CMK (cell line): ENCODE measurements at regions not wholly inside any gene's neighbourhood (a gene's known extent, or its start where the extent isn't known, plus 50 kb on each side); places are given as distances from the start of the nearest gene placed in this dataset.
"Not testable (repeated sequence)": the region's sequence is repeated elsewhere in the genome, so short reads cannot be mapped to it uniquely, and the experiment has no call there.

ENCODE experiments used
- DNase-seq: peaks from one replicate; pipeline ENCODE4 v3.0.0-alpha.2; 2010; ENCODE audit warnings: low read depth

DNA sequence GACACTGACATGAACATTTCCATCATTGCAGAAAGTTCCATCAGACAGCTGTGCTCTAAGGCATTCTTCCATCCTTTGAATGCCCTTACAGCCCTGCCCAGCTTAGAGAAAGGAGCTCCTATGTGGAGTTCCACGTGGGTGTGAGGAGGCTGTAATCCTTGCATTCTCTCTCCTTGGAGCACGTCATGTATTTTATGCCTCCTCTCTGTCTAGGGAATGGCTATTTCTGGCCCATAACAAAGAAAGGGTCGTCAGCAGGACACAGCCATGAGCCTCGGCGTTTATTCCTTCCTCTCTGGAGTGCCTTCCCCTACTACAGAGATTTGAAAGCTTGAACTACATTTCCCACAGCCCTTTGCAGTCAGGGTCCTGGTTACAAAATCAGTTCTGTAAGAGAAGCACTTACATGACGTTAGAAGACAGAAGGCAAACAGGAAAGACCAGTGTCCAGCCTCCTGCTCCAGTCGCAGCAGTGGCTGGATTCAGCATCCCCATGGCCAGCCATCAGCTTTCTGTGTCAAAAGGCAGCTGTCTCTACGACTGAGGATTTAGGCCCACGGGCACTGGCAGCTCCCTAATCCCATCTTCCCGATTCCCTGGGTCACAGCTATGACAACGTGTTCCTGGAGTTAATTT lies 234.9 kb downstream of the TFCP2L1 start:
- DNase-seq: no peak

DNA sequence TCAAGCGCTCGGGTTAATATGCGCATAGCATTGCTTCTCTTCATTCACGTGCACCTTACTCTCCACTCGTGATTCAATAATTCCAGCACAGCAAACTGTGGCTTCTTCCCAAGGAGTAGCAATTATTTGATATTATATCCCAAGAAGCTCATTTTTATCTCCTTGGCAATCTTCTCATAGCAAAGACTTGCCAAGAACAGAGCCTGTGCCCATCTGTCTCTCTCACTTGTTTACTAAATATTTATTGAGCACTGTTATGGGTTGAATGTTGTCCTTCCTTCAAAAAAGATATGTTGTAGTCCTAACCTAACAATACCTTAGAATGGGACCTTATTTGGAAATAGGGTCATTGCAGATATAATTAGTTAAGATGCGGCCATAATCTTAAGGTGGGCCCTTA lies 233.7 kb downstream of the TFCP2L1 start:
- no peak for DNase-seq

DNA sequence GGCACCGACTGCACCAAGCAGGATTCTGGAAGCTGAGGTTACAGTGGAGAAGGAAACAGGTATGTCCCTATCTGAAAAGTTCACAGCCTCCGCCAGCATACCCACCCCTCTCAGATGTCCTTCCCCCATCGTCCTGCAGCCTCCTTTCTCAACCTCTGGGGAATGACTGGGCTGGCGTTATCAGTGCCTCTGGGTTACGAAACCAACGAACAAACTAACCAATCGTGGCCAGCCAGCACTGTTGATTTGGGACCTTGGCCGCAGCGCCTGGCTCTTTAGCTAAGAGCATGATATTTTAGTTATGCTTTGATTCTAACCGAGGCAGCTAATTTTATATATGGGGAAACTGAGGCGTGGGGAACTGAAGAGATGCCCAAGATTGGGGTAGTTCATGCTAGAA lies 233.0 kb downstream of the TFCP2L1 start:
- no peak for DNase-seq

DNA sequence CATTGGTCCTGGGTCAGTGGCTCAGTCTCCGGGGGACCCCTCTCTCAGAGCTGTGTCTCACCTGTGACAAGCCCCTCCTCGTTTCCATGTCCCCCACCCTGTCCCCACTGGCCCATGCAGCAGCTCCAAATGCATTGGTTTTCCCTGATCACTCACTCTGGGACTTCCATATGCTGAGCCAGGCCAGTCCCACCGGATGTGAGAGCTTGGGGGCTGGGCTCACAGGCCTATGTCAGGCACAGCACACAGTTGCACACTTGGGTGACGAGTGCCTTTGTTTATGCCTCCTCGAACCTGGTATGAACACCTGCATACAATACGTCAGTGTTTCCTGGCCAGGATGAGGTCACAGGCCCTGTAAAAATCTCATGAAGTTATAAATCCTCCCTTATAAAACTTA lies 232.5 kb downstream of the TFCP2L1 start:
- no peak for DNase-seq

DNA sequence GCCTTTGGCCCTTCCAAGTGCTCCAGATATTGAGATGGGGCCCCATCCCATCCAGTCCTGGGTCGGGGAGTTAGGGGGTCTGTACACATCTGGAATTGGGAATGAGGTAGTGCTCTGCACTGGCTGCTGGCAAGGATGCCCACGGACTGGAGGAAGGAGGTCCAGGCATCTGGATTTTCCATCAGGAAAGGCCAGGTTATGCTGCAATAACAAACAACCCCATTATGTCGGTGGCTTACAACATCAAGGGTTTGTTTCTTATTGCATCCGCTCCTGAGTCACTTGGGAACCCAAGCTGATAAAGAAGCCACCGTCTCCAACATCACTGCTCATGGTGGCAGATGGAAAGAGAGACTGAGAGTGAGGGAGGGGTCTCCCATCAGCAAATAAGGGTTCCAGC lies 229.9 kb downstream of the TFCP2L1 start:
- no peak for DNase-seq

DNA sequence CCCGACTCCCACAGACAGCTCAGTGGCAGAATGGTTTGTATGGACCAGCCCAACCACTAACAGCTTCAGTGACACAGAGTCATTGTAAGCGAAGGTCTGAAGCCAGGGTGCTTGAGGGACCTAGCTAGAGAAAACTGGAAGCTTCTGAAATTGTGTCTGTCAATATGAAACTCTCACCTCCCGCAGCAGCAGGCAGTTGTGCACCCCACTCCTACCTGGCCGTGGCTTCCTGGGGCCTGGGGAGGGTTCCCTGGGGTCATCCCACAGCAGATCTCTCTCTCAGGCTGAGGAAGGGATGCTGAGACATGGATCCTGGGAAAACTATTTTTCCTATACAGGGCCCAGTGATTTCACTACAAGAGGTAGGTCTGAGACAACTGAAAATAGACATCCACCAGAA lies 229.5 kb downstream of the TFCP2L1 start:
- no peak for DNase-seq

DNA sequence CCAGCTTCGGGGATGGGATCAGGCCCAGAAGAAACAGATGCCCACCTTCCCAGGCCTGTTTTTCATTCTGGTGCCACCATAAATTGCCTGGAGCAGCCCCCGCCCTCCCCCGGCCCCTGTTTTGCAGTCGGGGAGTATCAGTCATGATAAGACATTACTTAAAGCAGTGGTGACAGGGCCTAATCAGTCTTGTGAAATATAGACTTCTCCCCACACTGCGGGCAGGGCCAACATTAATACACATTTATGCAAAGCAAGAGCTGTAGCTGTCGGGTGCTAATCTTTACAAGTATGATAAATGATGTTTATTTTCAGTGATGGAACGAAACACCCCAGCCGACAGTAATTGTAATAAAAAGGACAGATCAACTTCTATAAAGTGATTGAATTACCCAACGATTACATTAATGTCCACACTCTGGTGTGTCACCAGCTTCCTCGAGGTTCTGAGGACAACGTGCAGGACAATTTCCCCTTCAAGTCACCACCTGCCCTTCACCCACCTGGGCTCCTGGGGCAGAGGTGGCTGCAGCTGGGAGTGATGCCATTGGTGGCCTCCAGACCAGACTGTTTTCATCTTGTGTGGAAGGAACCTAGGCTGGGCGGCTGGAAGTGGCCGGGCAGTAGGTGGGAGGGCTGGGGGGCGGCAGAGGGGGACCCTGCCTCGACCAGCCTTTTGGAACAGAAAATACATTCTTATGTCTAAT lies 226.0 kb downstream of the TFCP2L1 start:
- no peak for DNase-seq

DNA sequence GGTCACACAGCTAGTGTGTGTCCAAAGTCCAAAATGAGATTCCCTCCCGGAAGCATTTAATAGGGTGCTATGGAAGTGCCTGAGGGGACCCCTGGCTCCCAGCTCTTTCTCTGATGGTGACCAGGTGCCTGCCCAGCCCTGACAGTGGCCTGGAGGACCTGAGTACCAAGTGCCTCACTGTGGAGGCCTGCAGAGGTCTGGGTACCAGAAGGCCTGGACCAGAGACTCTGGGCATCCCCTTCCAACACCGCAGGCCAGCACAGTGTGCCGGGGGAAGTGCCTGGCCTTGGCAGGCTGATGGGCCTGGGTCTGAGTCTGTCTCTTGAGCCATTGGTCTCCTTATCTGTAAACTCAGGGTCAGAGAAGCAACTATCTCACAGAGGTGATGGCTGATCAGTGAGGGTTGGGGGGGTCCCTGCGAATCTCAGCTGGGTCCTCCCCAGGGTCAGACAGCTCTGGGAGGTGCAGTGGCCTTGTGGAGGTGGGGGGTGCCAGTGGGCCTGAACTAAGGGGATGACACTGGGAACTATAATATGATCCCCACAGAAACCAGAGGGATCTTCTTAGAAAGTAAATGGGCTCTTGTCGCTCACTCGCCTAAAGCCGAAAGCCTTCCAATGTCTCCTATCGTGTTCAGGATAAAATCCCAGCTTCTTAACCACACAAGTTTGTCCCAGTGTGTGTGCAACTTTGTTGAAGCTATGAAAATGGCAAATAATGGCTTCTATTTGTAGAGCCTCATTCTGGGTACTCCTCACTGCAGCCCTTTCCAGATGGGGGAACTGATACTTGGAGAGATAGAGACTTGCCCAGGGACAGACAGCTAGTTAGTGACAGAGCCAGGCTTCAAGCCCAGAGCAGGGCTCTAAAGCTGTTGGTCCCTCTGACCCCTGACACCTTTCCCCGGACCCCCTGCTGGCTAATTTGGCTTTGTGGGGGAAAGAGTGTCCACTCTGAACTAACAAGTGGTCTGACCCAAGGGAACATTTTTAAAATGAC lies 225.1 kb downstream of the TFCP2L1 start:
- no peak for DNase-seq

DNA sequence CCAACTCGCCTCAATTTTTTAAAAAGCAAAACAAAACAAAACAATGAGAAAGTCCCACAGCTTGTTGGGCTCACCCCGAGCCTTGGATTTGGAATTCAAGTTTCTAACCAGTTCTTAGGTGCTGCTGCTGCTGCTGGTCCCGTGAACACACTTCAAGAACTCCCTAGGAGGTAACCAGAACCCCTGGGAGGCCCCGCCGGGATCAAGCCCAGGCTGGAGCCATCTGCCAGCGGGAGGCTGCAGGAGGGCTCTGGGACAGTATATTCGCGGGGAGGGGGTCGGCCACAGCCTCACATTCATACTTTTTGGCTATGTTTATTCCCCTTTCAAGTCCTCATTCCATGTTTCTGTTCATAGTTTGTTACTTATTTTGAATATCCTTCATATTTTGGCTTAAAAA lies 223.4 kb downstream of the TFCP2L1 start:
- no peak for DNase-seq

DNA sequence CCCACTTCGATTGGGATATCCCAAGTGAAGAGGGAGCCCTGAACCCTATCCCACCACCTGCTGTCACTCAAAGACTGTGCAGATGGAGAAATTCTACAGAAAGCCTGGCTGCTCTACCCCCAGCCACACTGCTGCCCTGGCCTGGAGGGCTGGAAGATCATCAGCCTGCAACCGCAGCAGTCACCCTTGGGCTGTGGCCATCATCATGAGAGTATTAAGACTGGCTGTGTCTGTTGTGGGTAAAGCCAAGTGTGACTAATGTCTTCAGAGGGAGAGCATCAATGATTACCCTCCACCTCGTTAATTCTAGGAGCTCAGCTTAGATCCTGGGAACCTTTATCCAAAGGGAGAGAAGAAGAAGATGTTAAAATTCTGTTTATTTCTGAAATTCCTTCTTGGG lies 221.5 kb downstream of the TFCP2L1 start:
- DNase-seq: no peak

DNA sequence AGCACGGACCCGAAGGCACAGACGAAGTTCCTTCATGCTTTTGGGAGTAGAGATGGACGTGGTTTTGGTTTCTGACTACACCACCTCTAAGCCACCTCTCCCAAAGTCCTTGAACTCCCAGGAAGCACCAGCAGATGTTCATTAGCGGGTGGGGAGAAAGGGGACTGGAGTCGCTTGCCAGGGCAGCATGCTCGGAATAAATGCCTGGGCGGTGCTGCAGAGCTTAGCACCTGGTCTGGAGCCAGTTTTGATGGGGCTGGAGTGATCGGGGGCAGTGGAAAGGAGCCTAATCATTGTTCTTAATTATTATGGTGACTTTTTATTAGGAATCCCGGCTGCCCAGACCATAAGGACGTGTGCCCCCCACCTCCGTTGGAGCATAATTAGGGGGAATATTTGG lies 220.8 kb downstream of the TFCP2L1 start:
- DNase-seq: no peak

DNA sequence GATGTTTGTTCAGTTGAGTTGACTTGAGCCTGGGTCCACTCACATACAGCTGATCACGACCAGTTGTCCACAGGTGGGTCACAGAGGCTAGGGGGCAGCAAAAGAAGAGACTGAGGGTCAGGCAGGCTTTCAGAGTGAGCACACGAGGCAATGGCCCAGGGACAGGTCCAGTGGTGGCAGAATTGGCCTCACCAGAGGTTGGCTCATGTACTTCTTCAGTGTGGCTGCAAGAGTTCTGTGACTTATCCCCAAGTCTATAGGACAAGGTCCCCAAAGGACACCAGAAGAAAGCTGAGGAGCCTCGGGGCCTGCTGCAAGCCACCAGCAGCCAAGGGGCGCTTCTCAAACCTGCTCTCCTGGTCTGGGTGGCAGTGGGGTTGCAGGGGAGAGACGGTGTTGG lies 219.8 kb downstream of the TFCP2L1 start:
- DNase-seq: no peak

DNA sequence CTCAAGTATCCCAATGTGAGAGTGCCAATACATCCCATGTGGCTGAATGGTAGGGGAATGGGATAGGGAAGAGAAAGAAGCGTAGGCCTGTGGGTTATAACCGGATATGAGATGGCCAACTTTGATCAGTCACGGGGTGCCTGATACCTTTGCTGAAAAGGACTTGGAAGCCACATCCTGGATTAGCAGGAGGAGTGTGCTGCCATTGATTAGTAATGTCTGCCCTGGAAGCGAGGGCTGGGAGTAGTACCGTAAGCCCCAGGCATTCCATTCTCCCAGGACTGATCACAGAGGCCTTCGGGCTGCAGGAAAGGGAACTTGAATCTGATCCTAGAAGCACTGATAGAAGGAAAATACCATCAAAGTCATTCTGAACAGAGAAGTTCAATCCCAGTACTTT lies 218.5 kb downstream of the TFCP2L1 start:
- DNase-seq: no peak

DNA sequence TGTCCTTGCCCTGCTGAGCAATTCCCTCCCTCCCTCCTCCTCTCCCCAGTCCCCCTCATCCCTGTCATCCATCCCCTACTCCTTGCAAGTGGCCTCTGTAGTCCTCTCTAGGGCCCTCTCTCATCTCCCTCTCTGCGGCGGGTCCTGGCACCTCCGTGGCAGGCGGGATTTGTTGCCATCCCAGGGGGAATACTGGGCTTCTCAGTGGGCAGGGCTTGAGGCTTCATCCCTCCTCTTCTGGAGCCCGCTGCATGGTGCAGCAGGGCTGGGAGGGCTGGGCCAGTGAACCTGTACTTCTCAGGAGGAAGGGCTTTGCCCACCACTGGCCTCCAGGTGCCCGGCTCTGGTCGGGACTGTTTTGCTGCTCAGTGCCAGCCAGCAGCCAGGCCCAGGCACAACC lies 216.2 kb downstream of the TFCP2L1 start:
- no peak for DNase-seq

DNA sequence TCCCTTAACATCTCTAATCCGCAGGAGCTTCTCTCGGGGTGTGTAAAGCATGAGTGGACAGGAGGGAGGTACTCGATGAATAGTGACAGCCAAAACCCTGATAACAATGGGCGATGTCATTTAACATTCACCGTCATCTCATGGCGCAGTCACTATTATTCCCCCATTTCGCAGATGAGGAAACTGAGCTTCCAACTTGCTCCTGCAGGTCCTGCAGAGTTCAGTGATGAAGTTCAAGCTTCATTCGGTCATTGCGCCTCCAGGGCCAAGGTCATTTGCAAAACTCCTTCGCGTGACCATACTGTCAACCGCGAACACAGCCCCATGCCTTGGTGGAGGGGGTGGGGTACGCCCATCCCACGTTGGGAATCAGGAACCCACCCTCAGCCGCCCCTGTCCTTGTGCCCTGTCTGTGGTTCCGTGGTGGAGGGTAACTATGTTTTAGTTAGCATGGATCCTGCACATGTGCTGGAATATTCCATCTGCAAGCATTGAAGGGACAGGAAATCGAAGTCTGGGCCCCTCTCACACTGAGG lies 215.5 kb downstream of the TFCP2L1 start:
- DNase-seq: no peak

DNA sequence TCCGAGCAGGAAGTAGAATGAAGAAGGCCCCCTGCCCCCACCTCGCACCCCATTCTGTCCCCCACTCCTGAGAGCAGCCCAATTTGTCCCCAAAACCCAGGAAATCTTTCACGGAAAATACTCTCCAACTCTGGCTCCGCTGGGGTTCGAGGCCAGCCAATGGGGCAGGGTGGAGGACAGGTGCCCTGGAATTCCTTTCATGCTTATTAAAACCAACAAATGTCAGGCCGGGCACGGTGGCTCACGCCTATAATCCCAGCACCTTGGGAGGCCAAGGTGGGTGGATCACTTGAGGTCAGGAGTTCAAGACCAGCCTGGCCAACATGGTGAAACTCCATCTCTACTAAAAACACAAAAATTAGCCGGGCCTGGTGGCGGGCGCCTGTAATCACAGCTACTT lies 214.9 kb downstream of the TFCP2L1 start:
- DNase-seq: not testable (repeated sequence)

DNA sequence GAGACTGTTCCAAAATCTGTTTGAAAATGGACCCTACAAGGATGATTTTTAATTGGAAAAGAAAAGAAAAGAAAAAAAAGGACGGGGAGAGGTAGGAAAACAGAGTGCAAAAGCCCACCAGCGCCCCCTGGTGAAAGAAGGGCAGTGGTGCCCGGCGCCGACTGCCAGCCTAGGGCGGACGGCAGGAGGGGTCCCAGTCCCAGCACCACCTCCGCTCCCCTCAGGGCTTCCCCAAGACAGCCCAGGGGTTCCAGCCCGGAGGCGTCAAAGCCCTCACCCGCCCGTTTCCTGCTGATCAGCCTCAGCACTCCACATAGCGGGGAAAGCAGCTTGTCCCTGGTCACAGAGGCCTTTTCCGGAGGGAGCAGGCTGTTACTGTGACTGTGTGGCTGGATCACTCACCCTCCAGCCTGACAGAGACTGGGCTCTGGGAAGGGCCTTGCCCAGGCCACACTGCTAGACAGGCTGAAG lies 213.9 kb downstream of the TFCP2L1 start:
- DNase-seq: no peak

DNA sequence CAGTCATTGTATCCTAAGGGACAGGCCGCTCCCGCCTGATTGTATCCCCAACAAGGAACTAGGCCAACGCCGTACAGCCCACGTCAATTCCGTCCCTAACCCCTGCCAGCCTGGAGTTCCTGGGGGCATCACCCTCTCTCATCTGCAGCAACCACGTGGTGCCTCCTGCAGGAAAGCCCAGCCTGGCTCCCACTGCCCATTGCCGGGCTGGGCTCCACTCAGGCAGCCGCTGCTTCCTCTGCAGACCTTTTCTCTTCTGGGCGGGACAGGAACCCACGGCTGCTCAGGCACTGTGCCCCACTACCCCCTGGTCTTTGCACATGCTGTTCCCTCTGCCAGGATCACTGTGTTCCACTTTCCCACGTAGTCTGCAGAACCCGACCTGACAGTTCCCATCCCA lies 212.2 kb downstream of the TFCP2L1 start:
- no peak for DNase-seq

DNA sequence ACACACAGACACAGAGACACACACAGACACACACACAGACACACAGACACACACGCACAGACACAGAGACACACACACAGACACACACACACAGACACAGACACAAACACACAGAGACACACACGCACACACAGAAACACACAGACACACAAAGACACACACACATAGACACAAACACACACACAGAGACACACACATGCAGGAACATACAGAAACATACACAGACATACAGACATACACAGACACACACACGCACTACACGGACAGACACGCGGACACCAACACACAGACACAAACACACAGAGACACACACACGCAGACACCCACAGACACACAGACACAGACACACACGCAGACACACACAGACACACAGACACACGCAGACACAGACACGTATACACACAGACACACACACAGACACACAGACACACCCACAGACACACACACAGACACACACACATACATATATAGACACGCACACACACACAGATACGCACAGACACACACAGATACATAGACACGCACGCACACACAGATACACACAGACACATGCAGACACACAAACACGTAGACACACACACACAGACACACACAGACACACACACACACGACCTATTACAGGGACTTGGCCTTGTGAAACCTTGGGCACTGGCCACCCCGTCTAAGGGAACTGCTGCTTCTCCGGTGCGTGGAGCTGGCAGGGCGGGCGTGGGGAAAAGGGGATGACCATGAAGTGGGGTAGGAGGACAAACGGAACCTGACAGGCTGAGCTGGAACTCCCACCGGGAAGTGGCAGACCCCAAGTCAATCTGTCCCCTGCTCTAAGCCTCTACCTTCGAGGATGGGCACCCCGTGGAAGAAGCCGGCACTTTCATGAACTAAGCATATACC lies 211.4 kb downstream of the TFCP2L1 start:
- DNase-seq: no peak

DNA sequence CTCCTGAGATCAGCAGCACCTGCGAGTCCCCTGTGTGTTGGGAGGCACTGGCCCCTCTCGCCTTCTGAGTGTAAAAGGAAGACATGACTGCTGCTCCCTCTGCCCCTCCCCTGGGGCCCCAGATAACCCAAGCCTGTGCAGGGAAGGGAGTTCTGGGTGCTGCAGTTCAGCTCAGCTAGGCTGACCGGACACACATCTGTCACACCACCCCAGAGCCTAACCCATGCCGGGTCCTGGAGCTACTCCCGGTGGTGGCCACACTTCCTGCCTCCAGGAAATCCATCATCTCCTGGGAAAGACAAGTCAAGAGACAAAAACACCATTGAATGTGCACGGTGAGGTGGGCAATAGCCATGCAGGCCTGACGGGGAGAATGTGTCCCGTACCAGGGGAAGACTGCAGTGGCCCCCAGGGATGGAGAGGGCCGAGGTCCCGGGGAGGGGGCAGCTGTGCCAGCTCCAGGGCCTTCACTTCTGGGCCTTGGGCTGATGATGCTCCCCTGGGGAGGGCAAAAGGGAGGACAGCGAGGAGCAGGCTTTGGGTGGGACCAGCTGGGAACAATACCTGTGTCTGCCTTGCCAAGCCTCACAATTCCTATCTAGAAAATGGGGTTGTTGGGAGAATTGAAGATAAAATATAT lies 210.6 kb downstream of the TFCP2L1 start:
- no peak for DNase-seq

DNA sequence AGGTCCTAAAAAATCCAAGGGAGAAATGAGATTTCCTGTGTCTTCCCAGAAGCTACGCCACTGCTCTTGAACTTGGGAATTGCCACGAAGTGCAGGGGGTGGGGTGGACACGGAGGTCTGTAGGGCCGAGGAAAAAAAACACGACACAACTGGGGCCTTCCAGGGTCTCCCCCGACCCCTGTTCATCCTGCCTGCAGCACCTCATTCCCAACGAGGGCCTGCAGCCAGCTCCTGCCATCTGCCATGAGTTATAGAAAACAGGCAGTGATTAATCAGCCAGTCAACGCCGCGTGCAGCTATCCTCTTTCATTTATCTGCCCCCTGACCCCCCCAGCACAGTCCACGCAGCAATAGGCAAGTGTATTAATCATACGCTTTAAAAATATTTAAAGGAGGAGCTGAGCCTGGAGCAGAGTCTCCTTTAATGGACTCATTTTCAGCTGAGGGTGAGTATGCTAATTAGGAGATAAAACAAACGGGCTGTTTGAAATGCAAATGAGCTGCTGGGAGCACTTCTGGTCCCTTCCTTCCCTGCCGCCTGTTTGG lies 209.9 kb downstream of the TFCP2L1 start:
- no peak for DNase-seq
